ENCODE measurements at regions not wholly inside any gene's neighbourhood (a gene's known extent, or its start where the extent isn't known, plus 50 kb on each side); places are given as distances from the start of the nearest gene placed in this dataset.
"Not testable (repeated sequence)": the region's sequence is repeated elsewhere in the genome, so short reads cannot be mapped to it uniquely, and the experiment has no call there.

GRCh38 chr11:23942117-23942815 lies 554.6 kb upstream of the LUZP2 start:
- TF ChIP-seq POLR2AphosphoS5 (IDR thresholded peaks at IDR 0.05; ENCODE audit: insufficient read depth in 1 of 2, low read depth in 1 of 2); POLR2A (IDR thresholded peaks at IDR 0.05); CTCF (IDR thresholded peaks at IDR 0.05): not testable (repeated sequence)
